Activated CD4-positive, CD25-positive, alpha-beta regulatory T cell treated with anti-CD3 and anti-CD28 coated beads, Interleukin-2, amount 50 U/mL, for 72 hours (primary cell): ENCODE measurements at regions not wholly inside any gene's neighbourhood (a gene's known extent, or its start where the extent isn't known, plus 50 kb on each side); places are given as distances from the start of the nearest gene placed in this dataset.

Source experiments
- DNase-seq: peaks from one replicate; pipeline ENCODE4 v3.0.0; 2021

GRCh38 chr10:128894641-128895040 lies 572.4 kb upstream of the MGMT start:
- no peak for DNase-seq

GRCh38 chr10:128895473-128895872 lies 571.6 kb upstream of the MGMT start:
- no peak for DNase-seq

GRCh38 chr10:128896116-128896795 lies 570.8 kb upstream of the MGMT start:
- DNase-seq, result no peak

GRCh38 chr10:128896963-128897362 lies 570.1 kb upstream of the MGMT start:
- no peak for DNase-seq

GRCh38 chr10:128897401-128898129 lies 569.5 kb upstream of the MGMT start:
- no peak for DNase-seq

GRCh38 chr10:128898133-128898915 lies 568.7 kb upstream of the MGMT start:
- DNase-seq, result no peak

GRCh38 chr10:128898916-128899195 lies 568.2 kb upstream of the MGMT start:
- no peak for DNase-seq

- no peak for DNase-seq
These were observed 566.6 kb upstream of the MGMT start for GRCh38 chr10:128900456-128900855.

GRCh38 chr10:128901236-128901635 lies 565.8 kb upstream of the MGMT start:
- no peak for DNase-seq

- no peak for DNase-seq
These were observed 564.9 kb upstream of the MGMT start for GRCh38 chr10:128902031-128902710.

GRCh38 chr10:128907155-128907941 lies 559.7 kb upstream of the MGMT start:
- no peak for DNase-seq

GRCh38 chr10:128908099-128908498 lies 558.9 kb upstream of the MGMT start:
- DNase-seq, result no peak

- no peak for DNase-seq
These were observed 558.5 kb upstream of the MGMT start for GRCh38 chr10:128908499-128908898.

GRCh38 chr10:128912568-128913311 lies 554.3 kb upstream of the MGMT start:
- no peak for DNase-seq

GRCh38 chr10:128914681-128915080 lies 552.4 kb upstream of the MGMT start:
- no peak for DNase-seq

GRCh38 chr10:128915630-128916029 lies 551.4 kb upstream of the MGMT start:
- no peak for DNase-seq

GRCh38 chr10:128916383-128916782 lies 550.7 kb upstream of the MGMT start:
- DNase-seq, result no peak

GRCh38 chr10:128921389-128922022 lies 545.5 kb upstream of the MGMT start:
- DNase-seq, result no peak

GRCh38 chr10:128922172-128922571 lies 544.9 kb upstream of the MGMT start:
- DNase-seq, result no peak

- no peak for DNase-seq
These were observed 544.3 kb upstream of the MGMT start for GRCh38 chr10:128922619-128923196.

- DNase-seq, result no peak
These were observed 542.1 kb upstream of the MGMT start for GRCh38 chr10:128924918-128925317.
